Skeletal muscle satellite cell (primary cell): ENCODE measurements at regions not wholly inside any gene's neighbourhood (a gene's known extent, or its start where the extent isn't known, plus 50 kb on each side); places are given as distances from the start of the nearest gene placed in this dataset.
"Not testable (repeated sequence)": the region's sequence is repeated elsewhere in the genome, so short reads cannot be mapped to it uniquely, and the experiment has no call there.

Source experiments
- H3K27me3 ChIP-seq: 2 replicates; pipeline ENCODE4 v1.7.0; 2013; ENCODE audit warnings: low read length; ENCODE audit not compliant: control insufficient read depth, insufficient read depth
- H3K36me3 ChIP-seq: 2 replicates; pipeline ENCODE4 v1.7.0; 2013; ENCODE audit warnings: mild to moderate bottlenecking, control low read depth, low read length; ENCODE audit not compliant: insufficient read depth
- H3K4me1 ChIP-seq: 2 replicates; pipeline ENCODE4 v1.7.0; 2013; ENCODE audit warnings: low read length; ENCODE audit not compliant: control insufficient read depth, insufficient read depth
- H3K4me2 ChIP-seq: 2 replicates; pipeline ENCODE4 v1.7.0; 2013; ENCODE audit warnings: mild to moderate bottlenecking, low read length
- H3K4me3 ChIP-seq: 2 replicates; pipeline ENCODE4 v1.7.0; 2013; ENCODE audit warnings: low read length
- H3K9ac ChIP-seq: 2 replicates; pipeline ENCODE4 v1.7.0; 2013; ENCODE audit warnings: mild to moderate bottlenecking, low read depth, low read length, moderate library complexity
- H3K9me3 ChIP-seq: replicated peaks from 2 replicates; pipeline ENCODE4 v1.7.0; 2013; ENCODE audit warnings: mild to moderate bottlenecking, control low read depth, low read length

DNA sequence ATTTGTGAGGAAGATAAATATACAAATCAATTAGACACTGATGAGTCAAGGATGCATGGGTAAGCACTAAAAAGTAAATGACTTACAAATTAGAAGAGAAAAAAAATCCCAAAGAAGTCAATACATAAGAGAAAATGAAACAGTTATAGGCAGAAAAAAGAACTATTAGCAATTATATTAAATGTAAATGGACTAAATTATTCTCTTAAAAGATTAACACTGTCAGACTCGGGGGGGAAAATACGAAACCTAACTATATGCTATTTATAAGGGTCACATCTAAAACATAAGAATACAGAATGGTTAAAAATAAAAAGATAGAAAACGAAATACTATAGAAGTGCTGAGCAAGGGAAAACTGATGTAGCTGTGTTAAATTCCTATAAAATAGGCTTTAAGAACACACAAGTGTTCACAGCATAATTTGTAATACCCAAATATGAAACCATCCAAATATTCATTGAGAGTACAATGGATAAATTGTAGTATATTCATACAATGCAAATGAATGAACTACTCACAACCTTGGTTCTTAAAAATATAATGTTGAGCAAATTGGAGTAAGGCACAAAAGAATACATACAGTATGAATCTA, 67.1 kb upstream of the SH3PXD2B start:
- no peak overlapping the region for H3K9ac ChIP-seq
- no peaks in the 10 kb centered on the region for H3K4me1 ChIP-seq
- no peaks in the 10 kb centered on the region for H3K9me3 ChIP-seq
- H3K4me2 ChIP-seq = no peak overlapping the region
- peaks cover 44% of the 10 kb centered on the region for H3K27me3 ChIP-seq
- no peaks in the 10 kb centered on the region for H3K36me3 ChIP-seq
- no peak overlapping the region for H3K4me3 ChIP-seq

DNA sequence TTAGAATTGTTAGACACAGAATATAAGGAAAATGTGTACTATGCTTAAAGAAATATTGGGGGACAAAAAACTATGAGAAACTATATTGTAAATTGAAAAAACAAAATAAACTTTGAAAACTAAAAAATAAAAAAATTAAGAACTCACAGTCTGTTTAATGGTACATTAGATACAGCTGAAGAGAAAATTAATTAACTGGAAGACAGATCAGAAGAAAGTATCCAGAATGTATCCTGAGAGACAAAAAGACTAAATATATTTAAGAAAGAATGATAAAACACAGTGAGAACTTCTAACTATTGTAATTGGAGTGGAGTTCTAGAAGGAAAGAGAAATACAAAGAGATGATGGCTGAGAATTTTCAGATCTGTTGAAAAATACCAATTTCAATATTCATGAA, 57.6 kb upstream of the SH3PXD2B start:
- no peak overlapping the region for H3K4me3 ChIP-seq
- peaks cover 40% of the 10 kb centered on the region for H3K27me3 ChIP-seq
- H3K36me3 ChIP-seq = no peaks in the 10 kb centered on the region
- H3K9ac ChIP-seq = no peak overlapping the region
- no peak overlapping the region for H3K4me2 ChIP-seq
- peaks cover 12% of the 10 kb centered on the region for H3K9me3 ChIP-seq
- no peaks in the 10 kb centered on the region for H3K4me1 ChIP-seq

DNA sequence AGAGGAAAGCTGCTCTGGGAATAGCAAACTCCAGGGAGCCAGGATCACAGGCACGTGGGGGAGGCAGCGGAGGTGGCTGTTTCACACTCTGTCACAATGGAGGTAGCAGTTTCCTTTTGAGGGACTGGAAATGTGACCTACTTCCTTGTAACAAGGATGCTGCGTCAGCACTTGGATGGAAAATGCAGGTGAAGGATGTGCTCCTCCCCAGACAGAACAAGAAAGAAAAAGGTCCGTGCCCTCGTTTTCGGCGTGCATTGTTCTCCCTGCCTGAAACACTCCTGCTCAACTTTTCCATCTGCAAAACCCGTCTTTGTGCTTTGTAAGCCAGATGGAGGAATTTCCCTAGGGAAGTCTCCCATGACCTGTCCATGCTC, 55.1 kb upstream of the SH3PXD2B start:
- Histone ChIP-seq H3K4me3 (no peak overlapping the region), H3K9ac (no peak overlapping the region), H3K36me3 (no peaks in the 10 kb centered on the region), H3K4me1 (peaks cover 2% of the 10 kb centered on the region), H3K27me3 (peaks cover 35% of the 10 kb centered on the region), H3K4me2 (no peak overlapping the region), H3K9me3 (peaks cover 12% of the 10 kb centered on the region)

DNA sequence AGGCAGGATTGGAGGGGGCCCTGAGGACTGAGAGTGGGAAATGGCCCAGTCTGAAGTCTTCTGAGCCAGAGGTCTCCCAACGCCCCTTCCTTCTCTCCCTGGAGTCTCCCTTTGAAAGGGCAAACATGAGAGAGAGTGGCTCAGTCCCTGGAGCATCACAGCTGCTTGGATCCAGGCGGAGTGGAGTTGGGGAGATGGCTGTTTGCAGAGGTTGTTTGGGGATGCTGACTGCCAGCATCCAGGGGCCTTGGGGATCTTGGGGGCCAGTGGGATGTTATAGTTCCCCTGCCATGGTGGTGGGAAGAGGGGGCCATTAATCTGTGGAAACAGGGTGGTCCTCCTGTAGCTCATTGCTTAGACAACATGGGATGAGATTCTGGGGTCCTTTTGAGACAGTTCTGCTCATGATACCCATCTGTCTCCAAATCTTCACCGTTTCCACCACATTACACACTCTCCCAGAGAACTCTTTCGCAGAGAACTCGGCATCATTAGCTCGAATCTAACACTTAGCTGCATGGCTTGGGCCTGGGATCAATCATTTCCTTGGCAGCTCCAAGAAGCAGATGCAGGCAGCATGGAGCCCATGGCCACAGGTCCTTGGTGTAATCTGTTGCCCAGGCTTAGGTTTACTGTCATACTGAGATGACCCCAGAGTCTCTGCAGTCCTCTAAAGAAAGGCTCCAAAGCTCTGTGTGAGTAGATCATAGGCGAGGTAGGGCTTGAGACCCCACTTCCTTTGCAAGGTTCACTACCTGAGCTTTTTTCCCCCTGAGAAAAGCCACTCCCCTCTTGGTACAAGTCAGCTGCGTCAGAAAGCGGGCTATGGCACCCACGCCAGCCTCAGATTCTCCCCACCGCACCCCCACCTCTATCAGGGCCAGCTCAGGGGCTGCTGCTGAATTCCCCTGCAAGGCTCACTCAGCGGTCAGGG, 54.4 kb upstream of the SH3PXD2B start:
- Histone ChIP-seq H3K9ac (no peak overlapping the region), H3K36me3 (no peaks in the 10 kb centered on the region), H3K4me1 (peaks cover 8% of the 10 kb centered on the region), H3K27me3 (peaks cover 34% of the 10 kb centered on the region), H3K4me2 (no peak overlapping the region), H3K4me3 (no peak overlapping the region), H3K9me3 (peaks cover 12% of the 10 kb centered on the region)

DNA sequence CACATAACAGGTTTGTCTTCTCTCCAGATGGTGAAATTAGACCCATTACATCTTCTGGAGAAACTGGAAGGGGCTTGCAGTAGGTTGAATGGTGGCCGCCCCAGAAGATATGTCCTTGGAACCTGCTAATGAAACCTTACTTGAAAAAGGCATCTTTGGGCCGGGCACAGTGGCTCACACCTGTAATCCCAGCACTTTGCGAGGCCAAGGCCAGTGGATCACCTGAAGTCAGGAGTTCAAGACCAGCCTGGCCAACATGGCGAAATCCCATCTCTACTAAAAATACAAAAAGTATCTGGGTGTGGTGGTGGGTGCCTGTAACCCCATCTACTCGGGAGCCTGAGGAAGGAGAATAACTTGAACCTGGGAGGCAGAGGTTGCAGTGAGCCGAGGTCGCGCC, 53.2 kb upstream of the SH3PXD2B start:
- H3K36me3 ChIP-seq, H3K9ac ChIP-seq, H3K4me2 ChIP-seq, H3K4me1 ChIP-seq, H3K4me3 ChIP-seq: not testable (repeated sequence)
- peaks cover 34% of the 10 kb centered on the region for H3K27me3 ChIP-seq
- peaks cover 11% of the 10 kb centered on the region for H3K9me3 ChIP-seq

DNA sequence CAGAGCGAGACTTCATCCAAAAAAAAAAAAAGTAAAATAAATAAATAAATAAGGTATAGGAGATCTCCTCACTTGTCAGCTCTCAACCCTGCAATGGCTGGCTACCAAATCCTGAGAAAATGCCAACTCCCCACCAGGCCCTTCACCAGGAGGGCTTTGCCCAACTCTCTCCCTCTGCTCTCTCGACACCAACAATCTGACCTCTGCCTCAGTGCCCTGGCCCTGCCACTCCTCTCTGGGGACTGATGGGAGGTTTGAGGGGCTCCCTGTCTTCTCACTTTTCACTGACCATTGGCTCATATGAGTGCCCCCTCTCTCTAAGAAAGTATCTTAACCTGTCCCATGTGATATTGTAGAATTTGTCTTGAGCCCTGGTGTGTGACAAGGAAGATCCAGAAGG, 52.6 kb upstream of the SH3PXD2B start:
- no peak overlapping the region for H3K4me3 ChIP-seq
- peaks cover 8% of the 10 kb centered on the region for H3K4me1 ChIP-seq
- peaks cover 5% of the 10 kb centered on the region for H3K9me3 ChIP-seq
- H3K9ac ChIP-seq = no peak overlapping the region
- no peak overlapping the region for H3K4me2 ChIP-seq
- no peaks in the 10 kb centered on the region for H3K36me3 ChIP-seq
- H3K27me3 ChIP-seq = peaks cover 34% of the 10 kb centered on the region

DNA sequence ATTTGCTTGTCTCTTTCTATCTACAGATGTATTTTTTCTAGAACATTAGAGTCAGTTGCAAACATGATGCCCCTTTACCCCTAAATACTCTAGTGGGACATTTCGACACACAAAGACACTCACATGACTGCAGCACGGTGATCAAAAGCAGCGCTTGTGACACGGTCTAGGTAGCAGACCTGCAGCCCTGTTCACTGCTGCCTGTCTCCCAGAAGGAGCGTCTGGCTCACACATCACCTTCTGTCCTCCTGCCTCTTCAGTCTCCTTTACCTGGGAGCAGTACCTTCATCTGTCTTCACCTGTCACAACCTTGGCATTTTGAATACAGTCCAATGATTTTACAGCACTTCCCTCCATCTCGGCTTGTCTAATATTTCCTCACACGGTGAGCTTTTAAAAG, 51.9 kb upstream of the SH3PXD2B start:
- no peaks in the 10 kb centered on the region for H3K36me3 ChIP-seq
- no peak overlapping the region for H3K4me3 ChIP-seq
- no peaks in the 10 kb centered on the region for H3K9me3 ChIP-seq
- H3K27me3 ChIP-seq = peaks cover 34% of the 10 kb centered on the region
- H3K4me1 ChIP-seq = peaks cover 8% of the 10 kb centered on the region
- no peak overlapping the region for H3K4me2 ChIP-seq
- no peak overlapping the region for H3K9ac ChIP-seq

DNA sequence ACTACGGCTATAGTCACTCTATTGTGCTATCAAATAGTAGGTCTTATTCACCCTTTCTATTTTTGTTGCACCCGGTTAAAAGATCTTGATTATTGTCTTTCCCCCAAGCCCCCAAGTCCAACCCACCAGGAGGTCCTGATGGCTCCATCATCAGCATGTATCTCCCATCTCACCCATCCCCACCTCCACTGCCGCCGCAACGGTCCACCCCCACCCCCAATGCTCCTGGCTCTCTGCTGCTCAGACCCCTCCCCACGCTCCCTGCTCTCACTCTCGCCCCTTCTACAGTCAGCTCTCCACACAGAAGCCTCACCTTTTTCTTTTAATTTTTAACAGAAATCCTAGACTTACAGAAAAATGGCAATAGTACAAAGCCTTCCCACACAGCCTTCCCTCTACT, 51.5 kb upstream of the SH3PXD2B start:
- H3K27me3 ChIP-seq = peaks cover 34% of the 10 kb centered on the region
- no peaks in the 10 kb centered on the region for H3K9me3 ChIP-seq
- H3K4me2 ChIP-seq = no peak overlapping the region
- H3K36me3 ChIP-seq = no peaks in the 10 kb centered on the region
- no peak overlapping the region for H3K4me3 ChIP-seq
- H3K4me1 ChIP-seq = peaks cover 8% of the 10 kb centered on the region
- H3K9ac ChIP-seq = no peak overlapping the region

DNA sequence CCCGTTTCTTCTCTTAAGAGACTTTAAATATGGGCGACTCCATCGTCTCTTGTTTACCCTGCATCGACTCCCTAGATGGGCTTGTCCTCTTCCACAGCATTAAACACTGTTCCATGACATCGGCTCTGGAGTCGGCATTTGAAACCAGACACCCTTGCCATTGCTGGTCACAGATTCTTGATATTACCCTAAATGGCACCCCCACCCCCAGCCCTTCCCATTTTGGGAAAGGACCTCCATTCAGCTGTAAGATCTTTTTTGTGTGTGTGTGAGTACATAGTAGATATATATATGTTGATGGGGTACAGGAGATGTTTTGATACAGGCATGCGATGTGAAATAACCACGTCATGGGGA, 51.1 kb upstream of the SH3PXD2B start:
- Histone ChIP-seq H3K4me2 (no peak overlapping the region), H3K4me1 (peaks cover 8% of the 10 kb centered on the region), H3K9ac (no peak overlapping the region), H3K4me3 (no peak overlapping the region), H3K36me3 (no peaks in the 10 kb centered on the region), H3K9me3 (no peaks in the 10 kb centered on the region), H3K27me3 (peaks cover 29% of the 10 kb centered on the region)

DNA sequence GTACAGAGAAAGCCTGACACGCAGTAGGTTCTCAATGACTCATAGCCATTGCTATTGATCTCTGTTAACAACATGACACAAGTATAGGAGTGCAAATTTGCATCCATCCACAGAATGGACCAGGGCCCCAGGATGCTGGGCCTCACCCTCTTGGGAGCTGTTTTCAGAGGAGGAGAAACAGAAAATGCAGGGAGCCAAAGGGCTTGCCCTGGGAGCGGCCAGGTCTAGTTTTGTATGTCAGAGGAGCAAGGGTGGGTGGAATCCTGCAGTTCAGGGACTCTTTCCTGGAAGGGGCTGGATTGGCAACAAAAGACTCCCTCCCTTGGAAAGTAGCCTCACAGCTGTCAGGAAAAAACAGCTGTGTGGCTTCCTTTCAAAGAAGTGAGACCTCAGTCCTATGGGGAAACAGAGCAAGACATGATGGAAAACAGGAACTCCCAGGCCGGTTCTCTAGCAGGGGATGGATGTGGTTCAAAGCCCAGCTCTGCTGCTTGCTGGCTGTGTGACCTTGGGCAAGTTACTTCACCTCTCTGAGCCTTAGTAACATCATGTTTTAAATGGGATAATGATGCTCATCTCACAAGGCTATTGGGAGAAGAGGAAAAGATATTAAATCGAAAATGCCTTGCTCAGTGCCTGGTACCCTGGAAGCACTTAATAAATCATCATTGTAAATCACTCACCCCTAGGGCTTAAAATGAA, 50.5 kb upstream of the SH3PXD2B start:
- Histone ChIP-seq H3K36me3 (no peaks in the 10 kb centered on the region), H3K9me3 (no peaks in the 10 kb centered on the region), H3K4me2 (no peak overlapping the region), H3K27me3 (peaks cover 24% of the 10 kb centered on the region), H3K4me3 (no peak overlapping the region), H3K4me1 (peaks cover 8% of the 10 kb centered on the region), H3K9ac (no peak overlapping the region)

DNA sequence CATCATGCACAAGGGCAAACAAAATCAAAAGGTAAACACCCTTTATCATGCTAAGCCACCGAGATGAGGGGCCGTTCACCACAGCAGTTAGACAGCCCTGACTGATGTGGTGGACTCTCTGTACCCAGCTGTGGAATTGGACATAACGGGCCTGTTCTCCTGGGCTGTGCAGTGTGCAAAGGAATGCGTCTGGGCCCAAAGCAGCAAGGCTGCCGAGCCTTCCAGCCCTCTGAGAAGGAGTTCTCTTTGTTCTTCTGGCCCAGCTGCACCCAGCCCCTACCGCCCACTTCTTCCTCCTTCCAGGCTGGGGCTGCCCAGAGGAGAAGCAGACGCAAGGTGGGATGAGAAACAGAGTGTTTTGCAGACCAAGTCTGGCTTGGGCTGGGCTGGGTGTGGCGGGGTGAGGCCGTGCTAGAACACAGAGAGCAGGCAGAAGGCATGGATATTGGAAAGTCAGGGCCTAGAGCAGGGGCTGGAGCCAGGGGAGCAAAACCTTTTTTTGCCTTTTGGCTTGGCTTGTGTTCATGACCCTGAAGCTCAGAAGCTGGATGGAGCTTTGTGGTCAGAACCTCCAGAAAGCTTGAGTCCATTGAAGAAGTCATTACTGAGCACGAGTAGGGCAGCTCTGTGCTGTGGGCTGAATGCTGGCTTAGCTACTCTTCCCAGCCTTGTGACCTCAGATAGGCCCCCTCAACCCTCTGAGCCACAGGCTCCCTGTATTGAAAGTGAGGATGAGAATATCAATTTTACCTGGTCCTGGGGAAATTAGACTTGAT, 49.8 kb upstream of the SH3PXD2B start:
- Histone ChIP-seq H3K4me1 (peaks cover 8% of the 10 kb centered on the region), H3K36me3 (no peaks in the 10 kb centered on the region), H3K27me3 (peaks cover 18% of the 10 kb centered on the region), H3K9me3 (no peaks in the 10 kb centered on the region), H3K4me2 (no peak overlapping the region), H3K4me3 (no peak overlapping the region), H3K9ac (no peak overlapping the region)
